ENCODE measurements at regions not wholly inside any gene's neighbourhood (a gene's known extent, or its start where the extent isn't known, plus 50 kb on each side); places are given as distances from the start of the nearest gene placed in this dataset.

DNA sequence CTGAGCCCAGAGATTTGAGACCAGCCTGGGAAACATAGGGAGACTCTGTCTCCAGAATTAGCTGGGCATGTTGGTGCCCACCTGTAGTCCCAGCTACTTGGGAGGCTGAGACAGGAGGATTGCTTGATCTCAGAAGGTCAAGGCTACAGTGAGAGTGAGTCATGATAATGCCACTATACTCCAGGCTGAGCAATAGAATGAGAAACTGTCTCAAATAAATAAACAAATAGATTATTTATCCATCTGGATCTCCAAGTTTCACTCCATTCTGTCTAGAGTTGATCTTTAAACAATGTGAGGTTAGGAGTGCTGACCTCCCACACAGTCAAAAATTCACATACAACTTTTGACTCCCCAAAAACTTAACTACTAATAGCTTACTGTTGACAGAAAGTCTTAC is 106.8 kb upstream of the PALMD start:
- ChIA-PET POLR2A (ENCODE audit: low non-redundant PET) (no interaction called here), CTCF (no interaction called here)
- no peaks in the 10 kb centered on the region for H3K27me3 ChIP-seq (replicated peaks; ENCODE audit: insufficient read depth, low read depth, low read length, poor library complexity)
- no TSS peak for BruUV-seq (replicated peaks)
- TF ChIP-seq, protein P1, sequence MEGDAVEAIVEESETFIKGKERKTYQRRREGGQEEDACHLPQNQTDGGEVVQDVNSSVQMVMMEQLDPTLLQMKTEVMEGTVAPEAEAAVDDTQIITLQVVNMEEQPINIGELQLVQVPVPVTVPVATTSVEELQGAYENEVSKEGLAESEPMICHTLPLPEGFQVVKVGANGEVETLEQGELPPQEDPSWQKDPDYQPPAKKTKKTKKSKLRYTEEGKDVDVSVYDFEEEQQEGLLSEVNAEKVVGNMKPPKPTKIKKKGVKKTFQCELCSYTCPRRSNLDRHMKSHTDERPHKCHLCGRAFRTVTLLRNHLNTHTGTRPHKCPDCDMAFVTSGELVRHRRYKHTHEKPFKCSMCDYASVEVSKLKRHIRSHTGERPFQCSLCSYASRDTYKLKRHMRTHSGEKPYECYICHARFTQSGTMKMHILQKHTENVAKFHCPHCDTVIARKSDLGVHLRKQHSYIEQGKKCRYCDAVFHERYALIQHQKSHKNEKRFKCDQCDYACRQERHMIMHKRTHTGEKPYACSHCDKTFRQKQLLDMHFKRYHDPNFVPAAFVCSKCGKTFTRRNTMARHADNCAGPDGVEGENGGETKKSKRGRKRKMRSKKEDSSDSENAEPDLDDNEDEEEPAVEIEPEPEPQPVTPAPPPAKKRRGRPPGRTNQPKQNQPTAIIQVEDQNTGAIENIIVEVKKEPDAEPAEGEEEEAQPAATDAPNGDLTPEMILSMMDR (conservative IDR thresholded peaks at IDR 0.05; ENCODE audit: low read depth, low read length) = no peak
- TF ChIP-seq EZH2 (IDR thresholded peaks at IDR 0.05; ENCODE audit: borderline replicate concordance, low read depth, low read length, poor library complexity, severe bottlenecking) = no peak
- no peaks in the 10 kb centered on the region for H3K36me3 ChIP-seq (ENCODE audit: insufficient read depth, low read length, poor library complexity, severe bottlenecking)
- intact Hi-C loops (cut with micrococcal nuclease; ENCODE audit: unreplicated experiment) = no loop called here
- no peak overlapping the region for H3K27ac ChIP-seq (ENCODE audit: low read depth, low read length, poor library complexity, severe bottlenecking)
- no peak overlapping the region for H3K4me3 ChIP-seq (ENCODE audit: low read depth, low read length, poor library complexity, severe bottlenecking)
- DNase-seq (ENCODE audit: low spot score) = no peak
- H3K9me3 ChIP-seq (ENCODE audit: low read depth, low read length, poor library complexity, severe bottlenecking) = no peaks in the 10 kb centered on the region
- H3K4me1 ChIP-seq (ENCODE audit: insufficient read depth, low read length, poor library complexity, severe bottlenecking) = no peaks in the 10 kb centered on the region

DNA sequence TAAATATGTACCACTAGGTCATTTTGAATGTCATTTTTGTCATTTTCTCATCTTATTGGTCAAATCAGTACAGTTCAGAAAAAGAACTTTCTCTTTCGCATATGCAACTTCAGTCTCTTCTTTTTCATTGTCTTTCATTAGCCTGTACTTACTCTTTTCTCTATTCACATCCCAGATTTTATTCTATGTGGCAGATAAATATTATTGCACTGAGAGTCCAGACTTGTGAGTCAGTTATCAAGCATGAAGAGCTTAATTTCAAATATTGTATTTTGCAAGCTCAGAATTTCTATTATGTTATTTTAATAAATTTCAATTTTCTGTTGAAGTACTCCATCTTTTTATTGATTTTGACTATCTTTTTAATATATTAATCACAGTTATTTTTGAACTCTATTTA is 105.2 kb upstream of the PALMD start:
- TF ChIP-seq EZH2 (IDR thresholded peaks at IDR 0.05; ENCODE audit: borderline replicate concordance, low read depth, low read length, poor library complexity, severe bottlenecking) = no peak
- TF ChIP-seq, protein P1 (conservative IDR thresholded peaks at IDR 0.05; ENCODE audit: low read depth, low read length) = no peak
- intact Hi-C loops (cut with micrococcal nuclease; ENCODE audit: unreplicated experiment) = no loop called here
- POLR2A ChIA-PET (ENCODE audit: low non-redundant PET) = no interaction called here
- H3K36me3 ChIP-seq (ENCODE audit: insufficient read depth, low read length, poor library complexity, severe bottlenecking) = no peaks in the 10 kb centered on the region
- no peak overlapping the region for H3K27ac ChIP-seq (ENCODE audit: low read depth, low read length, poor library complexity, severe bottlenecking)
- no peaks in the 10 kb centered on the region for H3K27me3 ChIP-seq (replicated peaks; ENCODE audit: insufficient read depth, low read depth, low read length, poor library complexity)
- no peaks in the 10 kb centered on the region for H3K4me1 ChIP-seq (ENCODE audit: insufficient read depth, low read length, poor library complexity, severe bottlenecking)
- no peaks in the 10 kb centered on the region for H3K9me3 ChIP-seq (ENCODE audit: low read depth, low read length, poor library complexity, severe bottlenecking)
- CTCF ChIA-PET = no interaction called here
- no TSS peak for BruUV-seq (replicated peaks)
- no peak overlapping the region for H3K4me3 ChIP-seq (ENCODE audit: low read depth, low read length, poor library complexity, severe bottlenecking)
- DNase-seq (ENCODE audit: low spot score) = no peak

DNA sequence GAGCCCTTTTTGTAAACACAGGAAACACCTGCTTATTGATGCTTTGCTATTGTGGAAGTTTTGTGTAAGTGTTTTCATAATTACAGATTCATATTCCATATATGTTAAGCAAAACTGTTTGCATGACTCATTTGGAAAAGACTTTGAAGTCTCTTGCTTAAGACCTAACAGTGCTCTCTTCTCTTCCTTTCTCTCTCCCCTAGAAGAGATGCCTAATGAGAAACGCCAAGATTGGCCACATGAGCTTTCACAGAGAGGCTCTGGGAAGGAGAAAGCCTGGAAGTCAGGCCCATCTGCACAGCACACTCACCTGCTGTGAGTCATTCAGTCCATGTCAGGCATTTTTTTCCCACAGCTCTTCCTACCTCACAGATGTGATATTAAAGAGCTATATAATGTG is 101.6 kb upstream of the PALMD start:
- POLR2A ChIA-PET (ENCODE audit: low non-redundant PET) = no interaction called here
- H3K4me1 ChIP-seq (ENCODE audit: insufficient read depth, low read length, poor library complexity, severe bottlenecking) = peaks cover 6% of the 10 kb centered on the region
- H3K4me3 ChIP-seq (ENCODE audit: low read depth, low read length, poor library complexity, severe bottlenecking) = no peak overlapping the region
- H3K27ac ChIP-seq (ENCODE audit: low read depth, low read length, poor library complexity, severe bottlenecking) = no peak overlapping the region
- DNase-seq (ENCODE audit: low spot score) = no peak
- TF ChIP-seq EZH2 (IDR thresholded peaks at IDR 0.05; ENCODE audit: borderline replicate concordance, low read depth, low read length, poor library complexity, severe bottlenecking) = no peak
- TF ChIP-seq, protein P1 (conservative IDR thresholded peaks at IDR 0.05; ENCODE audit: low read depth, low read length) = no peak
- intact Hi-C loops (cut with micrococcal nuclease; ENCODE audit: unreplicated experiment) = no loop called here
- H3K9me3 ChIP-seq (ENCODE audit: low read depth, low read length, poor library complexity, severe bottlenecking) = no peaks in the 10 kb centered on the region
- no peaks in the 10 kb centered on the region for H3K36me3 ChIP-seq (ENCODE audit: insufficient read depth, low read length, poor library complexity, severe bottlenecking)
- CTCF ChIA-PET = no interaction called here
- no peaks in the 10 kb centered on the region for H3K27me3 ChIP-seq (replicated peaks; ENCODE audit: insufficient read depth, low read depth, low read length, poor library complexity)
- no TSS peak for BruUV-seq (replicated peaks)

All from A673 (cell line).